ENCODE measurements at regions not wholly inside any gene's neighbourhood (a gene's known extent, or its start where the extent isn't known, plus 50 kb on each side); places are given as distances from the start of the nearest gene placed in this dataset.

DNA sequence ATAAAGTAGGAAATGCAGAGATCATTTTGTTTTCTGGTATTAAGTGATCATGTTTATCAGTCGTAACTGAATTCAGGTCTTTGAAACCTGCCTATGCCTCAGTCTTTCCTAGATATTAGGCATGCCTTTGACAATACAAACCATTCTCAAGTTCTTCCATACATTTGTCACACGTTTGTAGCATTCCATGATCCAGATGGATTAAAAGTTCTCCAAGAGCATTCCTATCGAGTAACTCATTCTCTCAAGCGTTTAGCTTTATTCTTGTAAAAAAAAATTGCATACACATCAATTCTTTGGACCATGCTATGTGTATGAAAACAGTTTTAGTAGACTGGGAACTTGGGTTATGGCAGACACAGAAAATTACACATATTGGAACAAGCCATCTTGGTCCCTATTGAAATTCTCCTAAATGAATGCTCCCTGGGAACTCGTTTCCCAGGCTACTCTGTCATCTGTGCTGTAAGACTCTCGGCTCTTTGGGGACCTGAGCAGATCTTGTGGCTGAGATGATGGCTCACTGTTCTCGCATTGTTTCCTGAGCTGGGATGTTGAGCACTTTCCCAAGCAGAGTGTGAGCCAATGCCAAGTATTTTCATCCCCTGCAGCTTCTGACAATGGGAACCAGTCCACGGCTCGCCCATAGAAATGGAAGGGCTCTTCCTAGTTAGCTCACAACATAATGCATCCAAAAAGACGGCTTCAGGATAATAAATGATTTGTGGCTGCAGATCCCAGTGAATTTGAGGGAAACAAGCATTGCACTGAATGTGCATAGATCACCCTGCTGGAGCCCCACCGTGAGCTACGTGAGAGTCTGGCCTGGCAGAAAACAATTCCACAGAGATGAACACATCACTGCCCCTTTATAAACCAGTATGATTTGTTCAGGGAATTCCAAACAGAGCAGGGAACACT lies 230.2 kb downstream of the IRX1 start:
- no peak for TF ChIP-seq CTCF (IDR thresholded peaks at IDR 0.05)

DNA sequence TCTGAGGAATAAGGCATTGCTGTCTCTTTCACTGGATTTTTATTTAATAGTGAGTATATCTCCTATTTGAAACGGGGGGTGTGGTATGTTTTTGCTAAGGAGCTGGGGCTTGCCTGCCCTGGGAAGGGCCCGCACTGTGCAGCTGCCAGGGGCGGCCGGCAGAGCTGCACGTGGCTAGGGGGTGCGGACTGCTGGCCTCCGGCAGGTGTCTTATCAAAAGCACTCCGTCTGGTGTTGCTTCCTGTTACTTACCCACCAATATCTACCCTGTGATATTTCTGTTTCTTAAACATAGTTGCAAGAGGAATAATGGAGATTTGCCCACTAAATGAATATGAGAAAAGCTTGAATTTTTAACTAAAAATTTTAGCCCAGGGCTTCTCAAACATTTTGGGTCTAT lies 232.0 kb downstream of the IRX1 start:
- no peak for TF ChIP-seq CTCF (IDR thresholded peaks at IDR 0.05)

GRCh38 chr5:3828761-3829160 lies 233.1 kb downstream of the IRX1 start:
- TF ChIP-seq CTCF (IDR thresholded peaks at IDR 0.05) = no peak

- no peak for TF ChIP-seq CTCF (IDR thresholded peaks at IDR 0.05)
These were observed 237.9 kb downstream of the IRX1 start for GRCh38 chr5:3833566-3833965.

DNA sequence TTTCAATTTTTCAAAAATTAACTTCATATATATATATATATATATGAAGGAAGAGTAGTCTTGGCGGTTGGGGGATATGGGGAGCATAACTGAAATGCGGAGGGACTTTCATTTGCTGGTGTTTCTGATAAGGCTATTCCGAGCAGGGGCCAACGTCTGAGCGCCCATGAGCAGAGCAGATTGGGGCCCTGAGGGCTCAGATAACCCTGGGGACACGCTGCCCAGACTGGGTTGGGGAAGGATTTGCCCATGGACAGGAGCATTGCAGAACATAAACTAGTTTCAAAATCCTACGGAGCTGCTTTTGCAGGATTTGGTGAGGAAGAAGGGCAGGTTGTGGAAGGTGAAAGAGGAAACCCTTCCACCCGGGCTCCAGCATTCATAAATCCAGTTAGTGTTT lies 240.2 kb downstream of the IRX1 start:
- no peak for TF ChIP-seq CTCF (IDR thresholded peaks at IDR 0.05)

DNA sequence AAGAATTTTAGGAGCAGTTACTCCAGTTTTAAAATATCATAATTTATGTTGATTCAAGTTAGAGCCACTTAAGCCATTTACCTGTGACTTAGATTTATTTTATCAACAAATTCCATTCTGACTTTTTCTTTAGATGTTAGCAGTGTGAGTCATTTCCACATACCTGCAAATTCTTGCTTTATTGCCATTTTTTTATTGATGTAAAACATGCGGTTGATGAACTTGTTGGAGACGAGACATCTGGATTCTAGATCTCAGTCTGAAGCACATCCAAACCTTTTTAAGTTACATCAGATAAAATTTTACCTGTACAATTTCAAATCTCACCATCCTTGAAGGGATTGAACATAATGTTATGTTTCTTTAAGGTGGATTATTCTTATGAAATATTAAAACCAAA lies 240.9 kb downstream of the IRX1 start:
- TF ChIP-seq CTCF (IDR thresholded peaks at IDR 0.05) = no peak

GRCh38 chr5:3837506-3837905 lies 241.9 kb downstream of the IRX1 start:
- TF ChIP-seq CTCF (IDR thresholded peaks at IDR 0.05) = no peak

Measured in LNCAP (cell line).